ENCODE measurements at regions not wholly inside any gene's neighbourhood (a gene's known extent, or its start where the extent isn't known, plus 50 kb on each side); places are given as distances from the start of the nearest gene placed in this dataset. TPM values are rescaled to one million over a fixed set of nuclear protein-coding genes. Genes with fewer than 3 reads are reported as not detected.

DNA sequence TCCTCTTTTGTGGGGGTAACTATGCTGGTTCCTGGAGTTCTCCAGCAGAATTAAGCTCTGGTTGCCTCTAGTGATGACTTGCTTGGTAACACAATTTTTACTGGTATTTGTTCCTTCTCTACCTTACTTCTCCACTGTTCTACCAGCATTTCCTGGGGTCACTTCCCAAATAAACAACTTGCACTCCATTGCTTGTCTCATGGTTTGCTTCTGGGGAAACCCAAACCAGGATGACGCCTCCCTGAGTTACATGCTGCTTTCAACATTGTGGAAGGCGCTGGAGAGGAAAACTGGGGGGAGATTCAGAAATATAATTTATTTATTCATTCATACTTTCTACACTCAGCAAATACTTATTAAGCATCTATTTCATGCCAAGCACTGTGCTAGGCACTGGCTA, 55.3 kb upstream of the AK4 start:
- intact Hi-C loops (cut with DNase I): no loop called here
- no peak overlapping the region for H3K9ac ChIP-seq (ENCODE audit: low read length in 3 of 3)
- H3K27ac ChIP-seq (ENCODE audit: low read depth in 2 of 2, low read length in 2 of 2): no peak overlapping the region
- H3K9me3 ChIP-seq (ENCODE audit: control insufficient read depth in 2 of 3, insufficient read depth in 1 of 3, low read length in 3 of 3): peaks cover 0 to 3% (median 0%) of the 10 kb centered on the region in 3 donors
- no peak for DNase-seq
- H3K27me3 ChIP-seq (ENCODE audit: control insufficient read depth, insufficient read depth, low read length): no peaks in the 10 kb centered on the region
- TF ChIP-seq, protein P1, sequence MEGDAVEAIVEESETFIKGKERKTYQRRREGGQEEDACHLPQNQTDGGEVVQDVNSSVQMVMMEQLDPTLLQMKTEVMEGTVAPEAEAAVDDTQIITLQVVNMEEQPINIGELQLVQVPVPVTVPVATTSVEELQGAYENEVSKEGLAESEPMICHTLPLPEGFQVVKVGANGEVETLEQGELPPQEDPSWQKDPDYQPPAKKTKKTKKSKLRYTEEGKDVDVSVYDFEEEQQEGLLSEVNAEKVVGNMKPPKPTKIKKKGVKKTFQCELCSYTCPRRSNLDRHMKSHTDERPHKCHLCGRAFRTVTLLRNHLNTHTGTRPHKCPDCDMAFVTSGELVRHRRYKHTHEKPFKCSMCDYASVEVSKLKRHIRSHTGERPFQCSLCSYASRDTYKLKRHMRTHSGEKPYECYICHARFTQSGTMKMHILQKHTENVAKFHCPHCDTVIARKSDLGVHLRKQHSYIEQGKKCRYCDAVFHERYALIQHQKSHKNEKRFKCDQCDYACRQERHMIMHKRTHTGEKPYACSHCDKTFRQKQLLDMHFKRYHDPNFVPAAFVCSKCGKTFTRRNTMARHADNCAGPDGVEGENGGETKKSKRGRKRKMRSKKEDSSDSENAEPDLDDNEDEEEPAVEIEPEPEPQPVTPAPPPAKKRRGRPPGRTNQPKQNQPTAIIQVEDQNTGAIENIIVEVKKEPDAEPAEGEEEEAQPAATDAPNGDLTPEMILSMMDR (IDR thresholded peaks at IDR 0.05; ENCODE audit: borderline replicate concordance, extremely low read depth, insufficient read depth): no peak
- H3K4me3 ChIP-seq (ENCODE audit: low read length in 3 of 3): no peak overlapping the region
- FAIRE-seq: no peak
- H3K36me3 ChIP-seq (ENCODE audit: control insufficient read depth in 2 of 3, insufficient read depth in 3 of 3, low read length in 3 of 3): no peaks in the 10 kb centered on the region
- no peaks in the 10 kb centered on the region for H3K4me1 ChIP-seq (ENCODE audit: control insufficient read depth in 2 of 3, insufficient read depth in 2 of 3, low read depth in 1 of 3, low read length in 3 of 3)

DNA sequence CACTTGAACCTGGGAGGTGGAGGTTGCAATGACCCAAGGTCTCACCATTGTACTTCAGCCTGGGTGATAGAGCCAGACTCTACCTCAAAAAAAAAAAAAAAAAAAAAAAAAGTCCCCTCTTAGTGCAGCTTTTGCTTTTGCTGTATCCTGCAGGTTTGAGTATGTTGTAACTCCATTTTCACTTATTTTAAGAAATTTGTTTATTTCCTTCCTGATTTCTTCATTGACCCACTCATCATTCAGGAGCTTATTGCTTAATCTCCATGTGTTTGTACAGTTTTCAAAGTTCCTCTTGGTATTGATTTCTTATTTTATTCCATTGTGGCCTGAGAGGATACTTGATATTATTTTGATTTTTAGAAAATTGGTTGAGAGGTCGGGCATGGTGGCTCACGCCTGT, 50.9 kb upstream of the AK4 start:
- TF ChIP-seq, protein P1 (IDR thresholded peaks at IDR 0.05; ENCODE audit: borderline replicate concordance, extremely low read depth, insufficient read depth): no peak
- FAIRE-seq (no peak), DNase-seq (no peak)
- Histone ChIP-seq H3K27ac (ENCODE audit: low read depth in 2 of 2, low read length in 2 of 2) (no peak overlapping the region), H3K4me1 (ENCODE audit: control insufficient read depth in 2 of 3, insufficient read depth in 2 of 3, low read depth in 1 of 3, low read length in 3 of 3) (no peaks in the 10 kb centered on the region), H3K9me3 (ENCODE audit: control insufficient read depth in 2 of 3, insufficient read depth in 1 of 3, low read length in 3 of 3) (peaks cover 0 to 3% (median 2%) of the 10 kb centered on the region in 3 donors), H3K4me3 (ENCODE audit: low read length in 3 of 3) (no peak overlapping the region), H3K36me3 (ENCODE audit: control insufficient read depth in 2 of 3, insufficient read depth in 3 of 3, low read length in 3 of 3) (no peaks in the 10 kb centered on the region), H3K27me3 (ENCODE audit: control insufficient read depth, insufficient read depth, low read length) (no peaks in the 10 kb centered on the region), H3K9ac (ENCODE audit: low read length in 3 of 3) (no peak overlapping the region)
- intact Hi-C loops (cut with DNase I): no loop called here

Small RNAs in the stretch of these regions (microRNA-seq; reads per million reads assigned to microRNA genes)
- gene MIR101-1: 51.8 reads per million, percentile 43 among the genes with 10 or more reads in this experiment
- not detected for gene MIR3671
